Gastrocnemius medialis (tissue), 4 donors: ENCODE measurements at regions not wholly inside any gene's neighbourhood (a gene's known extent, or its start where the extent isn't known, plus 50 kb on each side); places are given as distances from the start of the nearest gene placed in this dataset.

Experiments
- POLR2A ChIP-seq, 2 donors: fragments of 450-650 bp; IDR thresholded peaks; one replicate each; pipeline ENCODE4 v1.6.1; 2017; ENCODE audit warnings: antibody characterized with exemption in 2 of 2, mild to moderate bottlenecking in 2 of 2, moderate library complexity in 2 of 2
- TF ChIP-seq, protein P1 (sequence below), 5 experiments: fragments of 450-650 bp in 3 of 5; fragments of 200-600 bp in 2 of 5; sonication (generic) in 2 of 5; IDR thresholded peaks in 4 of 5; conservative IDR thresholded peaks in 1 of 5; 1 replicate in 4 of 5; 2 replicates in 1 of 5; pipeline ENCODE4 v1.5.1; 2016 to 2019; ENCODE audit warnings: antibody characterized with exemption in 5 of 5, mild to moderate bottlenecking in 3 of 5, moderate library complexity in 3 of 5

DNA sequence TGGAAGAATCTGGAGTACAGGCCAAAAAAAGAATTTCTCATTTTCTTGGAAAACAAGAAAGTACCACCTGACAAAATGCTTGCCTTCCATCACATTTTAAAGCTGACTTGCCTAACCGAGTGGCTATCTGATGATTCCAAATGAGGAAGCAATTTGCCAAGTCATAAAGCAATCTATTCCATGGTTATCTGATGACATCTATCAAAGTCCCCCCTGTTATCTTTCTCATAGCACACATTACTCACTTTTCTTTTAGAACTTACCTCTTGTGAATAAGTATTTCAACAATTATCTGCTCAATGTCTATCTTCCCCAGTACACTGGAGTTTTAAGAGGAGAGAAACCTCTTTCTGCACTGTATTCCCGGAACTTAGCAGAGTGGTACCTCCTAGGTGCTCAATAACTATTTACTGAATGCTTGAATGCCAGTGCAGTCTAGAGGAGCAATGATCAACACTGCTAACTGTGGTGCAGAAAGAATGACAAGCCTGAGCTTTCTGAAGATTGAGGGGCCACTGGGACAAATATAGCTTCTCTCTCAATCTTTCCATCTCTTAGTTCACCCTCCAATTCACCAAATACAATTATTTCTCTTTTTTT lies 186.3 kb upstream of the ATP11B start:
- TF ChIP-seq, protein P1, sequence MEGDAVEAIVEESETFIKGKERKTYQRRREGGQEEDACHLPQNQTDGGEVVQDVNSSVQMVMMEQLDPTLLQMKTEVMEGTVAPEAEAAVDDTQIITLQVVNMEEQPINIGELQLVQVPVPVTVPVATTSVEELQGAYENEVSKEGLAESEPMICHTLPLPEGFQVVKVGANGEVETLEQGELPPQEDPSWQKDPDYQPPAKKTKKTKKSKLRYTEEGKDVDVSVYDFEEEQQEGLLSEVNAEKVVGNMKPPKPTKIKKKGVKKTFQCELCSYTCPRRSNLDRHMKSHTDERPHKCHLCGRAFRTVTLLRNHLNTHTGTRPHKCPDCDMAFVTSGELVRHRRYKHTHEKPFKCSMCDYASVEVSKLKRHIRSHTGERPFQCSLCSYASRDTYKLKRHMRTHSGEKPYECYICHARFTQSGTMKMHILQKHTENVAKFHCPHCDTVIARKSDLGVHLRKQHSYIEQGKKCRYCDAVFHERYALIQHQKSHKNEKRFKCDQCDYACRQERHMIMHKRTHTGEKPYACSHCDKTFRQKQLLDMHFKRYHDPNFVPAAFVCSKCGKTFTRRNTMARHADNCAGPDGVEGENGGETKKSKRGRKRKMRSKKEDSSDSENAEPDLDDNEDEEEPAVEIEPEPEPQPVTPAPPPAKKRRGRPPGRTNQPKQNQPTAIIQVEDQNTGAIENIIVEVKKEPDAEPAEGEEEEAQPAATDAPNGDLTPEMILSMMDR (IDR thresholded peaks at IDR 0.05 in 4 of 5, conservative IDR thresholded peaks at IDR 0.05 in 1 of 5): no peak
- TF ChIP-seq POLR2A (IDR thresholded peaks at IDR 0.05): no peak
